ENCODE measurements at regions not wholly inside any gene's neighbourhood (a gene's known extent, or its start where the extent isn't known, plus 50 kb on each side); places are given as distances from the start of the nearest gene placed in this dataset.
A peak's percentile ranks its signal among the peaks of the same experiment; 100 is the strongest.

GRCh38 chr4:54527532-54527931 lies 130.2 kb upstream of the KIT start:
- H3K4me3 Mint-ChIP-seq: no peak overlapping the region
- H3K9me3 Mint-ChIP-seq: peaks cover 3% of the 10 kb centered on the region
- H3K27ac Mint-ChIP-seq: no peak overlapping the region
- H3K4me1 Mint-ChIP-seq: no peaks in the 10 kb centered on the region
- no peak for ATAC-seq (replicated peaks)
- H3K36me3 Mint-ChIP-seq (ENCODE audit: low read depth): no peaks in the 10 kb centered on the region
- H3K27me3 Mint-ChIP-seq: peaks cover 5% of the 10 kb centered on the region

GRCh38 chr4:54539500-54540029 lies 118.2 kb upstream of the KIT start:
- Mint-ChIP-seq H3K27me3 (peaks cover 16% of the 10 kb centered on the region), H3K4me1 (peaks cover 4% of the 10 kb centered on the region), H3K4me3 (peak overlapping the region; percentile 21), H3K9me3 (peaks cover 3% of the 10 kb centered on the region), H3K27ac (no peak overlapping the region), H3K36me3 (ENCODE audit: low read depth) (no peaks in the 10 kb centered on the region)
- peak; percentile 26 for ATAC-seq (replicated peaks)

GRCh38 chr4:54540931-54541330 lies 116.8 kb upstream of the KIT start:
- peaks cover 13% of the 10 kb centered on the region for H3K27me3 Mint-ChIP-seq
- no peak overlapping the region for H3K27ac Mint-ChIP-seq
- no peak overlapping the region for H3K4me3 Mint-ChIP-seq
- H3K36me3 Mint-ChIP-seq (ENCODE audit: low read depth): no peaks in the 10 kb centered on the region
- ATAC-seq (replicated peaks): no peak
- no peaks in the 10 kb centered on the region for H3K9me3 Mint-ChIP-seq
- peaks cover 4% of the 10 kb centered on the region for H3K4me1 Mint-ChIP-seq

- Mint-ChIP-seq H3K27me3 (peaks cover 13% of the 10 kb centered on the region), H3K4me3 (no peak overlapping the region), H3K9me3 (no peaks in the 10 kb centered on the region), H3K4me1 (peaks cover 4% of the 10 kb centered on the region), H3K36me3 (ENCODE audit: low read depth) (no peaks in the 10 kb centered on the region), H3K27ac (no peak overlapping the region)
- no peak for ATAC-seq (replicated peaks)
Measured at GRCh38 chr4:54541426-54542118, 116.2 kb upstream of the KIT start.

- Mint-ChIP-seq H3K4me1 (peaks cover 4% of the 10 kb centered on the region), H3K4me3 (no peak overlapping the region), H3K27ac (no peak overlapping the region), H3K36me3 (ENCODE audit: low read depth) (no peaks in the 10 kb centered on the region), H3K9me3 (no peaks in the 10 kb centered on the region), H3K27me3 (peaks cover 13% of the 10 kb centered on the region)
- no peak for ATAC-seq (replicated peaks)
Measured at GRCh38 chr4:54542119-54542438, 115.7 kb upstream of the KIT start.

GRCh38 chr4:54542540-54543041 lies 115.2 kb upstream of the KIT start:
- no peak for ATAC-seq (replicated peaks)
- no peaks in the 10 kb centered on the region for H3K36me3 Mint-ChIP-seq (ENCODE audit: low read depth)

GRCh38 chr4:54543088-54543795 lies 114.5 kb upstream of the KIT start:
- H3K27ac Mint-ChIP-seq: no peak overlapping the region
- peaks cover 4% of the 10 kb centered on the region for H3K4me1 Mint-ChIP-seq
- no peak for ATAC-seq (replicated peaks)

More at GRCh38 chr4:54542540-54543041, 115.2 kb upstream of the KIT start:
- peaks cover 13% of the 10 kb centered on the region for H3K27me3 Mint-ChIP-seq
- no peak overlapping the region for H3K27ac Mint-ChIP-seq
- H3K9me3 Mint-ChIP-seq: no peaks in the 10 kb centered on the region
- H3K4me3 Mint-ChIP-seq: no peak overlapping the region
- H3K4me1 Mint-ChIP-seq: peaks cover 4% of the 10 kb centered on the region

GRCh38 chr4:54545663-54546424 lies 111.9 kb upstream of the KIT start:
- peaks cover 16% of the 10 kb centered on the region for H3K27me3 Mint-ChIP-seq
- H3K36me3 Mint-ChIP-seq (ENCODE audit: low read depth): no peaks in the 10 kb centered on the region
- H3K9me3 Mint-ChIP-seq: no peaks in the 10 kb centered on the region
- no peaks in the 10 kb centered on the region for H3K4me1 Mint-ChIP-seq
- H3K4me3 Mint-ChIP-seq: no peak overlapping the region
- H3K27ac Mint-ChIP-seq: no peak overlapping the region
- no peak for ATAC-seq (replicated peaks)

More at GRCh38 chr4:54543088-54543795, 114.5 kb upstream of the KIT start:
- no peaks in the 10 kb centered on the region for H3K9me3 Mint-ChIP-seq
- no peak overlapping the region for H3K4me3 Mint-ChIP-seq
- H3K27me3 Mint-ChIP-seq: peaks cover 13% of the 10 kb centered on the region
- no peaks in the 10 kb centered on the region for H3K36me3 Mint-ChIP-seq (ENCODE audit: low read depth)

- Mint-ChIP-seq H3K36me3 (ENCODE audit: low read depth) (no peaks in the 10 kb centered on the region), H3K9me3 (no peaks in the 10 kb centered on the region), H3K27me3 (peaks cover 13% of the 10 kb centered on the region), H3K27ac (peak overlapping the region; percentile 84), H3K4me3 (peak overlapping the region; percentile 59), H3K4me1 (no peaks in the 10 kb centered on the region)
- ATAC-seq (replicated peaks): peak; percentile 78
Measured at GRCh38 chr4:54547299-54548097, 110.3 kb upstream of the KIT start.

GRCh38 chr4:54548098-54548620 lies 109.6 kb upstream of the KIT start:
- Mint-ChIP-seq H3K36me3 (ENCODE audit: low read depth) (no peaks in the 10 kb centered on the region), H3K27ac (peak overlapping the region; percentile 84), H3K4me1 (no peaks in the 10 kb centered on the region), H3K27me3 (peaks cover 15% of the 10 kb centered on the region), H3K9me3 (no peaks in the 10 kb centered on the region), H3K4me3 (peak overlapping the region; percentile 59)
- peak; percentile 84 for ATAC-seq (replicated peaks)

- Mint-ChIP-seq H3K27ac (no peak overlapping the region), H3K4me1 (no peaks in the 10 kb centered on the region), H3K36me3 (ENCODE audit: low read depth) (no peaks in the 10 kb centered on the region), H3K27me3 (peaks cover 17% of the 10 kb centered on the region), H3K4me3 (no peak overlapping the region), H3K9me3 (no peaks in the 10 kb centered on the region)
- no peak for ATAC-seq (replicated peaks)
Measured at GRCh38 chr4:54548831-54549460, 108.8 kb upstream of the KIT start.

- Mint-ChIP-seq H3K4me3 (no peak overlapping the region), H3K4me1 (no peaks in the 10 kb centered on the region), H3K9me3 (no peaks in the 10 kb centered on the region), H3K27ac (no peak overlapping the region), H3K27me3 (peaks cover 17% of the 10 kb centered on the region), H3K36me3 (ENCODE audit: low read depth) (no peaks in the 10 kb centered on the region)
- no peak for ATAC-seq (replicated peaks)
Measured at GRCh38 chr4:54550395-54551171, 107.2 kb upstream of the KIT start.

GRCh38 chr4:54553001-54553400 lies 104.8 kb upstream of the KIT start:
- ATAC-seq (replicated peaks): no peak
- Mint-ChIP-seq H3K9me3 (no peaks in the 10 kb centered on the region), H3K36me3 (ENCODE audit: low read depth) (no peaks in the 10 kb centered on the region), H3K4me1 (no peaks in the 10 kb centered on the region), H3K4me3 (no peak overlapping the region), H3K27ac (no peak overlapping the region), H3K27me3 (peaks cover 17% of the 10 kb centered on the region)

Data from activated T-helper 17 cell treated with anti-CD3 and anti-CD28 coated beads, Interleukin-2, amount 50 U/mL, for 72 hours (primary cell).